LNCAP (cell line): ENCODE measurements at regions not wholly inside any gene's neighbourhood (a gene's known extent, or its start where the extent isn't known, plus 50 kb on each side); places are given as distances from the start of the nearest gene placed in this dataset.

ENCODE experiments used
- CTCF ChIP-seq: fragments of 450-650 bp; IDR thresholded peaks from 2 replicates; pipeline ENCODE4 v1.5.1; 2017; ENCODE audit warnings: mild to moderate bottlenecking

- no peak for TF ChIP-seq CTCF
Measured at GRCh38 chr11:129289350-129290040, 86.2 kb upstream of the BARX2 start.

- no peak for TF ChIP-seq CTCF
Measured at GRCh38 chr11:129287920-129288319, 87.7 kb upstream of the BARX2 start.

- no peak for TF ChIP-seq CTCF
Measured at GRCh38 chr11:129286813-129287212, 88.8 kb upstream of the BARX2 start.

GRCh38 chr11:129285402-129285786, 90.3 kb upstream of the BARX2 start:
- no peak for TF ChIP-seq CTCF

GRCh38 chr11:129283141-129283540, 91.0 kb upstream of the ARHGAP32 start:
- no peak for TF ChIP-seq CTCF

- TF ChIP-seq CTCF, result no peak
Measured at GRCh38 chr11:129282634-129283033, 90.5 kb upstream of the ARHGAP32 start.

GRCh38 chr11:129281471-129282415, 89.6 kb upstream of the ARHGAP32 start:
- TF ChIP-seq CTCF, result no peak
